ENCODE measurements at regions not wholly inside any gene's neighbourhood (a gene's known extent, or its start where the extent isn't known, plus 50 kb on each side); places are given as distances from the start of the nearest gene placed in this dataset.
A peak's percentile ranks its signal among the peaks of the same experiment; 100 is the strongest.
"Not testable (repeated sequence)": the region's sequence is repeated elsewhere in the genome, so short reads cannot be mapped to it uniquely, and the experiment has no call there.

DNA sequence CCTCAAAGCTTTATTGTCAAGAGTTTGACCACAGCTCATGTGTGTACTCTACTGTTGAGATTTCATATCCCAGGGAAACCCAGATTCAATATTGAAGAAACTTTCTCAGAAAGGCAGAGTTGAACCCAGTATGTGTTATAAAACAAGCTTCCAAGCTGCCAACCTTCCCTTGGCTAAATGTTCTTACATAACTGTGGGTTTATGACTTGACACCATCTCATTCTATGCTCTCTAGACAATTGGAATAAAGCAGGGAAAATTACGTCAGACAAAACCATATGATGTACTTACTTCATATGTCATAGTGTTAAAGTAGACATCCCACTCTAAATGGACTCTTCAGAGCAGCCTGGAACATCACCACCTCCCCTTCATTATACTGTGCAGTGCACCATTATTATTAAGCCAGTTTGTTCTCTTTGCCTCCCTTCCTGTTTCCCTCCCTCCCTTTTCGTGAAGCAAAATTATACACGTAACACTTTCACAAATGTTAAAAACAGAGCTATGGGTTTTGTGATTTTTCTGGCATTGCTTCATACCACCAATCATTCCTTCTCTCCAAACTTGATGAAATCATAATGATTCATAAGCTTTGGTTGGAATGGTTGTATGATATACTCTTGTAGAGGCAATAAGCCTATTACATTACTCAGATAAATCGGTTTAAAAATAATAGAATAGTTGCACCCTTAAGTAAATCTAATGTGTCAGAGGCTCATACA is 507.2 kb downstream of the LTN1 start:
- ChIA-PET CTCF (no interaction called here), POLR2A (no interaction called here)
- TF ChIP-seq, protein P1, sequence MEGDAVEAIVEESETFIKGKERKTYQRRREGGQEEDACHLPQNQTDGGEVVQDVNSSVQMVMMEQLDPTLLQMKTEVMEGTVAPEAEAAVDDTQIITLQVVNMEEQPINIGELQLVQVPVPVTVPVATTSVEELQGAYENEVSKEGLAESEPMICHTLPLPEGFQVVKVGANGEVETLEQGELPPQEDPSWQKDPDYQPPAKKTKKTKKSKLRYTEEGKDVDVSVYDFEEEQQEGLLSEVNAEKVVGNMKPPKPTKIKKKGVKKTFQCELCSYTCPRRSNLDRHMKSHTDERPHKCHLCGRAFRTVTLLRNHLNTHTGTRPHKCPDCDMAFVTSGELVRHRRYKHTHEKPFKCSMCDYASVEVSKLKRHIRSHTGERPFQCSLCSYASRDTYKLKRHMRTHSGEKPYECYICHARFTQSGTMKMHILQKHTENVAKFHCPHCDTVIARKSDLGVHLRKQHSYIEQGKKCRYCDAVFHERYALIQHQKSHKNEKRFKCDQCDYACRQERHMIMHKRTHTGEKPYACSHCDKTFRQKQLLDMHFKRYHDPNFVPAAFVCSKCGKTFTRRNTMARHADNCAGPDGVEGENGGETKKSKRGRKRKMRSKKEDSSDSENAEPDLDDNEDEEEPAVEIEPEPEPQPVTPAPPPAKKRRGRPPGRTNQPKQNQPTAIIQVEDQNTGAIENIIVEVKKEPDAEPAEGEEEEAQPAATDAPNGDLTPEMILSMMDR (IDR thresholded peaks at IDR 0.05): no peak
- no peak for ATAC-seq (ENCODE audit: low read depth)
- H3K27ac Mint-ChIP-seq: no peak overlapping the region
- H3K27me3 Mint-ChIP-seq: no peaks in the 10 kb centered on the region
- DNase-seq: no peak
- no peaks in the 10 kb centered on the region for H3K36me3 Mint-ChIP-seq (ENCODE audit: low read depth)
- H3K4me1 Mint-ChIP-seq: peaks cover 2% of the 10 kb centered on the region
- H3K4me3 Mint-ChIP-seq: no peak overlapping the region
- intact Hi-C loops (cut with micrococcal nuclease): no loop called here
- H3K9me3 Mint-ChIP-seq: no peaks in the 10 kb centered on the region

DNA sequence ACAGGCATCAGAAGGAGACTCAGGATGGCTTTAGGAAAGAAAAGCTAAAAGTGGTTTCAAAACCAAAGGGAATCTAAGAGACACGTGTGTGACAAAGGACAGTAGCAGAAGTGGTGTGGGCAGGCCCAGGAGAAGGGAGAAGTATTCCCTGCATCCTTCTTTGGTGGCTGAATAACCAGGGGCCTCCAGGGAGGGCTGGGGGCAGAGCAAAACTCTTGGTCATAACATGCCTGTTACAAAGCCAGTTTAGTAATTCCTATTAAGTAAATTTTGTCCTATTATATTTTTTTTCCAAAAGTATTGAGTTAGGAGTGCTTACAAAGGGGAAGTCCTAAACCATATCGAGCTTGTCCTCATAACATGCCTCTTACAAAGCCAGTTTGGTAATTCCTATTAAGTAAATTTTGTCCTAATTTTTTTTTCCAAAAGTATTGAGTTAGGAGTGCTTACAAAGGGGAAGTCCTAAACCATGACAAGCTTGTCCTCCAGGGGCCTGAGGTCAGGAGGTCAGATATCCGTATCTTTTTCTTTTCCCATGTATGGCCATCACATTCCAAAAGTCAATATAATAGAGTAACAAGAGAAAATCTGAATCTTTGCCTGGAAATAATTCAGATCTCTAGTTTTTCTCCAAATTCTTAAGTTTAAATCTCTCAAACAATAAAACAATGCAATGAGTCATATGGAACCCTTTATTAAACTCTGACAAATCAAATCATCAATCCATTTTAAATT is 509.2 kb downstream of the LTN1 start:
- DNase-seq (no peak), ATAC-seq (ENCODE audit: low read depth) (no peak)
- ChIA-PET CTCF (no interaction called here), POLR2A (no interaction called here)
- TF ChIP-seq, protein P1 (IDR thresholded peaks at IDR 0.05): no peak
- H3K27ac Mint-ChIP-seq: no peak overlapping the region
- H3K4me1 Mint-ChIP-seq: peaks cover 6% of the 10 kb centered on the region
- H3K9me3 Mint-ChIP-seq: no peaks in the 10 kb centered on the region
- intact Hi-C loops (cut with micrococcal nuclease): no loop called here
- H3K4me3 Mint-ChIP-seq: no peak overlapping the region
- H3K36me3 Mint-ChIP-seq (ENCODE audit: low read depth): no peaks in the 10 kb centered on the region
- no peaks in the 10 kb centered on the region for H3K27me3 Mint-ChIP-seq

DNA sequence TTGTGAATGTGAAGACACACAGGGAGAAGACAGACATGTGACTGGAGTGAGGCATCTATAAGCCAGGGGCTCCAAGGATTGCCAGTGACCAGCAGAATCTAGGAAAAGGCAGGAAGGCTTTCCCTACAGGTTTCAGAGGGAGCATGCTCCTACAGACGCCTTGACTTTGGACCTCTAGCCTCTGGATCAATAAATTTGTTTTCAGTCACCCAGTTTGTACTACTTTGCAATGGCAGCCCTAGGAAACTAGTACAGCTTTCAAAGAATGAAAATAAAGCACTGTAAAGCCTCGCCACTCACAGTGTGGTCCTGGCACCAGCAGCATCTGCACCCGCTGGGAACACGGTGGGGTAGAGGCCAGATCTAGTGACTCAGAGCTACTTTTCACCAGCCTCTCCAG is 510.0 kb downstream of the LTN1 start:
- CTCF ChIA-PET: no interaction called here

DNA sequence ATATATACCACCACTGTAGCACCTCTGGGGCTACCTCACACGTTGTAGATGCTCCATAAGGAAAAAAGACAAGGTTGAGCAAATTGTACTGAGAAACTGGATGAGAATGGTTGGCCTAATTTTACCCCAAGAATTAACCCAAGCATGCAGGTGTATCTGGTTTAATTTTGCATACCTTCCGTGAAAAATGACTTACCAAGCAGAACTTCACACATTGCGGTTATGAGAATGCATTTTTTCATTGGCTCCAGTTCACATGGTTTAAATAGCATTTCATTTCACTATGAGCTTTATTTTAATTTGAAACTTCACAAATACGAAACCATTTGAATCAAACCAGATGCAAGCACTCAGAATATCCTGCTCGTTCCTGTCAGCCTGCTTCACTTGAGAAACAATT is 512.2 kb downstream of the LTN1 start:
- no peaks in the 10 kb centered on the region for H3K36me3 Mint-ChIP-seq (ENCODE audit: low read depth)
- H3K27ac Mint-ChIP-seq: no peak overlapping the region
- DNase-seq (no peak), ATAC-seq (ENCODE audit: low read depth) (no peak)
- H3K4me3 Mint-ChIP-seq: no peak overlapping the region
- H3K9me3 Mint-ChIP-seq: no peaks in the 10 kb centered on the region
- ChIA-PET POLR2A (no interaction called here), CTCF (interaction anchor here (1.3 kb wide), 1 partner anchor 265 kb away, joined by 3 read pairs; no protein-coding TSS in a partner anchor)
- intact Hi-C loops (cut with micrococcal nuclease): no loop called here
- no peaks in the 10 kb centered on the region for H3K27me3 Mint-ChIP-seq
- peaks cover 6% of the 10 kb centered on the region for H3K4me1 Mint-ChIP-seq
- TF ChIP-seq, protein P1 (IDR thresholded peaks at IDR 0.05): no peak

More for the DNA sequence above, 510.0 kb downstream of the LTN1 start:
- Mint-ChIP-seq H3K4me1 (peaks cover 6% of the 10 kb centered on the region), H3K4me3 (no peak overlapping the region), H3K36me3 (ENCODE audit: low read depth) (no peaks in the 10 kb centered on the region), H3K27me3 (no peaks in the 10 kb centered on the region), H3K9me3 (no peaks in the 10 kb centered on the region), H3K27ac (no peak overlapping the region)
- ATAC-seq (ENCODE audit: low read depth): no peak
- intact Hi-C loops (cut with micrococcal nuclease): no loop called here
- DNase-seq: no peak
- TF ChIP-seq, protein P1 (IDR thresholded peaks at IDR 0.05): no peak
- POLR2A ChIA-PET: no interaction called here

DNA sequence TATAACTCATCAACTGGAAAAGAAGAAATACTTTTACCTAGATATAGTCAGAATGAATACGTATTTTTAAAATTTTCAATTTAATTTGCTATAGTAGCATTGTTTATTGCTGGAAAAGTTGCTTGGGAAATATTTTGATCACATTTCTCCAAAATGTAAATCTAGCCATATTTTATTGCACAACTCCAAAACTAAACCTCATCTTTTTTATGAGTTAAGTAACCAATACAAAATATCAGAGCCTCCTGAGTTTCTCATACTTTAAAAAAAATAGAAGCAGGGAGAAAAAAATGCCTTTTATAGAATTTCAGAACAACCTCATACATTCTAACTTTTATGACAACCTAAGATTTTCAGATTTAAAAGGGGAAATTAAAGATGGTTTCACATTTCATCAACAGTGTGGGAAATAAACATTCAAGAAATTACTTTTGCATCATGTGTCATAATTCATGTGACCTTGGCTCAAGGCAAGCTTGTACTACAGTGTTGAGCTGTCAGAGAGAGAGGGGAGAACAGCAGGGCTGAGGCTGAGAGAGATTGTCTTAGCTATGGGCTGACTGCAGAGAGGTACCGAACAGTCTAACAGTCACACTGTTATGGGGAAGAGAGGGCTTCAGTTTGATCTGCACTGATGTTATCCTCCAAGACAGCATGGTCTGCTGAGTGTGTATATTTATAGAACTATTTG is 519.0 kb downstream of the LTN1 start:
- Mint-ChIP-seq H3K9me3 (no peaks in the 10 kb centered on the region), H3K27me3 (peaks cover 4% of the 10 kb centered on the region), H3K4me1 (peaks cover 8% of the 10 kb centered on the region), H3K27ac (no peak overlapping the region), H3K4me3 (no peak overlapping the region), H3K36me3 (ENCODE audit: low read depth) (no peaks in the 10 kb centered on the region)
- ATAC-seq (ENCODE audit: low read depth) (peak; percentile 14), DNase-seq (no peak)
- POLR2A ChIA-PET: no interaction called here
- TF ChIP-seq, protein P1 (IDR thresholded peaks at IDR 0.05): no peak
- CTCF ChIA-PET: no interaction called here
- intact Hi-C loops (cut with micrococcal nuclease): no loop called here

DNA sequence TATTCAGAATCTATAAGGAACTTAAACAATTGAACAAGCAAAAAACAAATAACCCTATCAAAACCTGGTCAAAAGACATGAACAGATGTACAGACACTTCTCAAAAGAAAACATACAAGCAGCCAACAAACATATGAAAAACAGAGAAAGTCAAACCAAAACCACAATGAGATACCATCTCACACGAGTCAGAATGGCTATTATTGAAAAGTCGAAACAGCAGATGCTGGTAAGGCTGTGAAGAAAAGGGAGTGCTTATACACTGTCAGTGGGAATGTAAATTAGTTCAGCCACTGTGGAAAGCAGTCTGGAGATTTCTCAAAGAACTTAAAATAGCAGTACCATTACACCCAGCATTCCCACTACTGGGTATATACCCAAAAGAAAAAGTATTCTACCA is 520.1 kb downstream of the LTN1 start:
- H3K27me3 Mint-ChIP-seq; H3K4me3 Mint-ChIP-seq; H3K36me3 Mint-ChIP-seq (ENCODE audit: low read depth); H3K27ac Mint-ChIP-seq; H3K4me1 Mint-ChIP-seq; CTCF ChIA-PET; DNase-seq; POLR2A ChIA-PET; H3K9me3 Mint-ChIP-seq; ATAC-seq (ENCODE audit: low read depth); intact Hi-C loops (cut with micrococcal nuclease): not testable (repeated sequence)

Measured in activated B cell treated with CpG ODN at 0.5 μM for 24 hours (primary cell).